Ovary (tissue), 3 donors: ENCODE measurements at regions not wholly inside any gene's neighbourhood (a gene's known extent, or its start where the extent isn't known, plus 50 kb on each side); places are given as distances from the start of the nearest gene placed in this dataset.

ENCODE experiments used
- POLR2A ChIP-seq: fragments of 450-650 bp; IDR thresholded peaks from one replicate; pipeline ENCODE4 v1.6.1; 2017; ENCODE audit warnings: antibody characterized with exemption, mild to moderate bottlenecking, moderate library complexity
- TF ChIP-seq, protein P1 (sequence below), 3 donors: fragments of 450-650 bp in 2 of 3; fragments of 200-600 bp in 1 of 3; IDR thresholded peaks; one replicate each; pipeline versions ENCODE4 v1.5.1 to v1.8.0; 2016 to 2022; ENCODE audit warnings: antibody characterized with exemption in 3 of 3, mild to moderate bottlenecking in 1 of 3
- donor health status: DM: no; HTN: no; CAD: no.

DNA sequence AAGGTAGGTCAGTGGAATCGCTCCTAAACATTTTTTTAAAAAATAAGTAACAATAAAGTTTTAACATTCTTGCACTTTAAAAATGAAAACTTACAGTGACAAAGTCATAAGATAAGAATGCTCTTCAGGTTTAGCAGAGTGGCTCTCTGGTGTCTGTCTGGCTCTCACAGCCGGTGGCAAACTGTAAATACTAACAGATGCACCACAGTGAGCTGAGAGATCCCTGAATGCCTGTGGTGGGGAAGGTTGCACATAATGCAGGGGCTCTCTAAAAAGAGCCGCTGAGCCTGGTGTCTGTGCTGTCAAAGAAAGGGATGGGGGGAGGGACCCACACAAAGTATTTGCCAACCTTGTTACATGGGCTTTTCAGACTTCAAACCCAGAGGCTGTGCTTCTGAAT is 498.3 kb downstream of the CCSER2 start:
- TF ChIP-seq, protein P1, sequence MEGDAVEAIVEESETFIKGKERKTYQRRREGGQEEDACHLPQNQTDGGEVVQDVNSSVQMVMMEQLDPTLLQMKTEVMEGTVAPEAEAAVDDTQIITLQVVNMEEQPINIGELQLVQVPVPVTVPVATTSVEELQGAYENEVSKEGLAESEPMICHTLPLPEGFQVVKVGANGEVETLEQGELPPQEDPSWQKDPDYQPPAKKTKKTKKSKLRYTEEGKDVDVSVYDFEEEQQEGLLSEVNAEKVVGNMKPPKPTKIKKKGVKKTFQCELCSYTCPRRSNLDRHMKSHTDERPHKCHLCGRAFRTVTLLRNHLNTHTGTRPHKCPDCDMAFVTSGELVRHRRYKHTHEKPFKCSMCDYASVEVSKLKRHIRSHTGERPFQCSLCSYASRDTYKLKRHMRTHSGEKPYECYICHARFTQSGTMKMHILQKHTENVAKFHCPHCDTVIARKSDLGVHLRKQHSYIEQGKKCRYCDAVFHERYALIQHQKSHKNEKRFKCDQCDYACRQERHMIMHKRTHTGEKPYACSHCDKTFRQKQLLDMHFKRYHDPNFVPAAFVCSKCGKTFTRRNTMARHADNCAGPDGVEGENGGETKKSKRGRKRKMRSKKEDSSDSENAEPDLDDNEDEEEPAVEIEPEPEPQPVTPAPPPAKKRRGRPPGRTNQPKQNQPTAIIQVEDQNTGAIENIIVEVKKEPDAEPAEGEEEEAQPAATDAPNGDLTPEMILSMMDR (IDR thresholded peaks at IDR 0.05), result no peak
- no peak for TF ChIP-seq POLR2A
